HG03342 (cell line): ENCODE measurements at regions not wholly inside any gene's neighbourhood (a gene's known extent, or its start where the extent isn't known, plus 50 kb on each side); places are given as distances from the start of the nearest gene placed in this dataset.
"Not testable (repeated sequence)": the region's sequence is repeated elsewhere in the genome, so short reads cannot be mapped to it uniquely, and the experiment has no call there.

Source experiments
- ATAC-seq: cut with Tn5 transposase; IDR thresholded peaks from one replicate; pipeline ENCODE4 v1.9.1; 2021; ENCODE audit warnings: mild to moderate bottlenecking, moderate library complexity; ENCODE audit not compliant: unreplicated experiment

- ATAC-seq: no peak
Observed at GRCh38 chr3:166457382-166457781, 620.2 kb upstream of the BCHE start.

- ATAC-seq: no peak
Observed at GRCh38 chr3:166456286-166456685, 619.1 kb upstream of the BCHE start.

- ATAC-seq: no peak
Observed at GRCh38 chr3:166455744-166456143, 618.5 kb upstream of the BCHE start.

GRCh38 chr3:166453478-166453877 lies 616.3 kb upstream of the BCHE start:
- ATAC-seq: no peak

GRCh38 chr3:166451997-166452396 lies 614.8 kb upstream of the BCHE start:
- no peak for ATAC-seq

GRCh38 chr3:166447513-166447912 lies 610.3 kb upstream of the BCHE start:
- ATAC-seq: no peak

GRCh38 chr3:166446986-166447385 lies 609.8 kb upstream of the BCHE start:
- ATAC-seq: no peak

- no peak for ATAC-seq
Observed at GRCh38 chr3:166446291-166446690, 609.1 kb upstream of the BCHE start.

- no peak for ATAC-seq
Observed at GRCh38 chr3:166445865-166446264, 608.6 kb upstream of the BCHE start.

- no peak for ATAC-seq
Observed at GRCh38 chr3:166444756-166445155, 607.5 kb upstream of the BCHE start.

GRCh38 chr3:166444336-166444735 lies 607.1 kb upstream of the BCHE start:
- no peak for ATAC-seq

- ATAC-seq: no peak
Observed at GRCh38 chr3:166435469-166436057, 598.3 kb upstream of the BCHE start.

GRCh38 chr3:166433060-166433459 lies 595.8 kb upstream of the BCHE start:
- no peak for ATAC-seq

- ATAC-seq: no peak
Observed at GRCh38 chr3:166425900-166426611, 588.8 kb upstream of the BCHE start.

GRCh38 chr3:166425021-166425420 lies 587.8 kb upstream of the BCHE start:
- ATAC-seq: no peak

- ATAC-seq: not testable (repeated sequence)
Observed at GRCh38 chr3:166423824-166424513, 586.7 kb upstream of the BCHE start.

- ATAC-seq: no peak
Observed at GRCh38 chr3:166422556-166422955, 585.3 kb upstream of the BCHE start.

GRCh38 chr3:166420071-166420470 lies 582.8 kb upstream of the BCHE start:
- ATAC-seq: no peak

- no peak for ATAC-seq
Observed at GRCh38 chr3:166405896-166406295, 568.7 kb upstream of the BCHE start.

GRCh38 chr3:166405465-166405864 lies 568.2 kb upstream of the BCHE start:
- no peak for ATAC-seq

GRCh38 chr3:166390303-166390702 lies 553.1 kb upstream of the BCHE start:
- ATAC-seq: no peak

GRCh38 chr3:166388321-166388720 lies 551.1 kb upstream of the BCHE start:
- no peak for ATAC-seq
